ENCODE measurements at regions not wholly inside any gene's neighbourhood (a gene's known extent, or its start where the extent isn't known, plus 50 kb on each side); places are given as distances from the start of the nearest gene placed in this dataset.

DNA sequence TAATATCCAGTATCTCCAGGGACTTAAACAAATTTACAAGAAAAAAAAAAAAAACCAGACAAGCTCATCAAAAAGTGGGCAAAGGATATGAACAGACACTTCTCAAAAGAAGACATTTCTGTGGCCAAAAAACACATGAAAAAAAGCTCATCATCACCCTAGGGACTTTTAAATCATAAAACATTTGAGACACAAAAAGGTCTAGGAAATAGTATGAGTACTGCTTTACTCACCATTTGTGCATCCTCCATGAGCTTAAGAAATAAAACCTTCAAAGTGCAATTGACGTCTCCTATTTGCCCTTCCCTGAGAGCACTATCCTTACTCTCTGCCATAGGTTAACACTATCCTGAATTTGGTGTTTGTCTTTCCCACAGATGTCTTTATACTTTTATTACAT lies 193.7 kb upstream of the NREP start:
- WGBS, 2 donors: 80 to 88% methylated on average over 1 of the region's 1 CpG
- TF ChIP-seq CTCF (IDR thresholded peaks at IDR 0.05) (no peak), POLR2A (IDR thresholded peaks at IDR 0.05) (no peak)

DNA sequence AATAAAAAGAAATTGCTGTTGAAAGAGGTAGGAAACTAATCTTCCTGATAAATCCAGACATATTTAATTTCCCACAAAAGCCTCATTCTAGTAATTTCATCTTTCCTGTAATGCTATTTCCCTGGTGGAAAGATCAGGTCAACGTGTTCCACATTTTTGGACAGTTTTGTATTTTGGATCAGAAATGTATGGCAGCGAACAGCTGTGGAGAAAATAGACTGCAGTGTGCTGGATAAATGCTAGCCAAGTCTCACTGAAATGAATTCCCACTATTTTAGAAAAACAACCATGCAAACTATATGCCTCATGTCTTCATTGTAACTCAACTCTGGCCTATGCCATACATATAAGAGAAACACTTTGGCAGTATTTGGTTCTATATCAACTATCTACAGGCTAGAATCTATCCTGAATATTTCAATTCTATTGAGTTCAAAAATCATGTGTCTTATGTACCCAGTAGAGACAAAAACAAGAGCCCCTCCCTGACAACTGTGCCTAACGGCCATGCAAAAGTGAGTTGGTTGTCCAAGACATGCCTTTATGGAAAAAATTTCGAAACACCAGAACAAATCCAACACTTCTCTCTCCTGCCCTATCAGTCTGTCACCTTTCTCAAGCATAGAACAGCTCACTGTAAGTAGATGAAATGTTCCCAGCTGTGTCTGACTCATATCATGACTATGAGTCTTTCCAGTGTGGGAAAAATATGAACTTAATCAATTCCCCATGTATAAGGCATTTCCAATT lies 191.3 kb upstream of the NREP start:
- no peak for TF ChIP-seq POLR2A (IDR thresholded peaks at IDR 0.05)
- TF ChIP-seq CTCF (IDR thresholded peaks at IDR 0.05): no peak
- no peak overlapping the region for H3K27ac ChIP-seq
- no peaks in the 10 kb centered on the region for H3K36me3 ChIP-seq (ENCODE audit: low read depth, missing control alignments)
- no peak overlapping the region for H3K4me3 ChIP-seq
- no peak for DNase-seq
- WGBS, 2 donors: 50 to 65% methylated on average over 4 of the region's 4 CpGs
- H3K9me3 ChIP-seq: no peaks in the 10 kb centered on the region
- intact Hi-C loops (cut with DNase I; ENCODE audit: low total_unique reads): no loop called here
- H3K27me3 ChIP-seq: no peaks in the 10 kb centered on the region
- no peaks in the 10 kb centered on the region for H3K4me1 ChIP-seq

More for the DNA sequence above, 193.7 kb upstream of the NREP start:
- DNase-seq: no peak
- no peaks in the 10 kb centered on the region for H3K27me3 ChIP-seq
- no peaks in the 10 kb centered on the region for H3K36me3 ChIP-seq (ENCODE audit: low read depth, missing control alignments)
- intact Hi-C loops (cut with DNase I; ENCODE audit: low total_unique reads): no loop called here
- H3K4me3 ChIP-seq: no peak overlapping the region
- H3K4me1 ChIP-seq: no peaks in the 10 kb centered on the region
- no peak overlapping the region for H3K27ac ChIP-seq
- H3K9me3 ChIP-seq: no peaks in the 10 kb centered on the region

- no peaks in the 10 kb centered on the region for H3K4me1 ChIP-seq
- H3K9me3 ChIP-seq: no peaks in the 10 kb centered on the region
- intact Hi-C loops (cut with DNase I; ENCODE audit: low total_unique reads): no loop called here
These were observed 189.6 kb upstream of the NREP start for GRCh38 chr5:111946556-111946955.

GRCh38 chr5:111945535-111945934 lies 188.5 kb upstream of the NREP start:
- Histone ChIP-seq H3K4me1 (no peaks in the 10 kb centered on the region), H3K36me3 (ENCODE audit: low read depth, missing control alignments) (no peaks in the 10 kb centered on the region), H3K4me3 (no peak overlapping the region), H3K27me3 (no peaks in the 10 kb centered on the region), H3K27ac (no peak overlapping the region), H3K9me3 (no peaks in the 10 kb centered on the region)
- intact Hi-C loops (cut with DNase I; ENCODE audit: low total_unique reads): no loop called here
- TF ChIP-seq CTCF (IDR thresholded peaks at IDR 0.05) (no peak), POLR2A (IDR thresholded peaks at IDR 0.05) (no peak)
- WGBS, 2 donors: 38 to 55% methylated on average over 1 of the region's 1 CpG
- no peak for DNase-seq

More at GRCh38 chr5:111946556-111946955, 189.6 kb upstream of the NREP start:
- DNase-seq: no peak
- WGBS, 2 donors: 86 to 89% methylated on average over 2 of the region's 2 CpGs
- TF ChIP-seq CTCF (IDR thresholded peaks at IDR 0.05): no peak
- no peak for TF ChIP-seq POLR2A (IDR thresholded peaks at IDR 0.05)
- Histone ChIP-seq H3K27me3 (no peaks in the 10 kb centered on the region), H3K36me3 (ENCODE audit: low read depth, missing control alignments) (no peaks in the 10 kb centered on the region), H3K4me3 (no peak overlapping the region), H3K27ac (no peak overlapping the region)
